DND-41 (cell line): ENCODE measurements at regions not wholly inside any gene's neighbourhood (a gene's known extent, or its start where the extent isn't known, plus 50 kb on each side); places are given as distances from the start of the nearest gene placed in this dataset.

Experiments
- ATAC-seq: fragments of 200-7000 bp; cut with Tn5 transposase; 3 replicates; pipeline ENCODE4 v1.9.1; 2021; ENCODE audit warnings: low read depth; ENCODE audit not compliant: insufficient read depth
- DNase-seq: peaks from one replicate; pipeline ENCODE4 v3.0.0-alpha.2; 2020
- H2AFZ ChIP-seq: 2 replicates; pipeline ENCODE4 v1.6.0; 2012; ENCODE audit warnings: low read depth, low read length
- H3K27ac ChIP-seq: 2 replicates; pipeline ENCODE4 v1.5.1; 2012; ENCODE audit warnings: low read length, inconsistent platforms
- H3K27me3 ChIP-seq: fragments of 200-600 bp; sonication (generic); 2 replicates; pipeline ENCODE4 v1.6.0; 2012; ENCODE audit warnings: low read length, mild to moderate bottlenecking, inconsistent platforms; ENCODE audit not compliant: insufficient read depth, poor library complexity
- H3K36me3 ChIP-seq: 2 replicates; pipeline ENCODE4 v1.5.1; 2012; ENCODE audit warnings: low read length, inconsistent platforms; ENCODE audit not compliant: insufficient read depth
- H3K4me1 ChIP-seq: 2 replicates; pipeline ENCODE4 v1.5.1; 2012; ENCODE audit warnings: mild to moderate bottlenecking, low read length; ENCODE audit not compliant: insufficient read depth
- H3K4me2 ChIP-seq: 2 replicates; pipeline ENCODE4 v1.6.0; 2012; ENCODE audit warnings: mild to moderate bottlenecking, moderate library complexity, low read length, inconsistent platforms; ENCODE audit not compliant: insufficient read depth
- H3K4me3 ChIP-seq, 2 experiments: fragments of 200-600 bp in 1 of 2; shearing (Covaris generic) in 1 of 2; 2 replicates each; pipeline ENCODE4 v1.5.1; 2012 to 2016; ENCODE audit warnings: inconsistent platforms in 2 of 2, low read length in 2 of 2, mild to moderate bottlenecking in 2 of 2, low read depth in 1 of 2, moderate library complexity in 1 of 2
- H3K79me2 ChIP-seq: 2 replicates; pipeline ENCODE4 v1.6.0; 2012; ENCODE audit warnings: low read length, inconsistent platforms; ENCODE audit not compliant: insufficient read depth
- H3K9ac ChIP-seq: 2 replicates; pipeline ENCODE4 v1.6.0; 2012; ENCODE audit warnings: low read depth, mild to moderate bottlenecking, inconsistent platforms, low read length, moderate library complexity
- H3K9me3 ChIP-seq: 2 replicates; pipeline ENCODE4 v1.5.1; 2012; ENCODE audit warnings: low read length, moderate library complexity, mild to moderate bottlenecking, inconsistent platforms; ENCODE audit not compliant: insufficient read depth, severe bottlenecking
- H4K20me1 ChIP-seq: 2 replicates; pipeline ENCODE4 v1.6.0; 2012; ENCODE audit warnings: low read length; ENCODE audit not compliant: insufficient read depth
- CTCF ChIP-seq: IDR thresholded peaks from 2 replicates; pipeline ENCODE4 v1.5.1; 2012; ENCODE audit warnings: borderline replicate concordance, low read length, moderate library complexity, mild to moderate bottlenecking; ENCODE audit not compliant: poor library complexity, severe bottlenecking; ENCODE audit errors: extremely low read depth
- EZH2 ChIP-seq: IDR thresholded peaks from 3 replicates; pipeline ENCODE4 v1.6.1; 2012; ENCODE audit warnings: borderline replicate concordance, low read depth, mild to moderate bottlenecking, moderate library complexity, low read length, inconsistent platforms; ENCODE audit not compliant: severe bottlenecking

GRCh38 chr13:80010286-80010831, 330.6 kb downstream of the SPRY2 start:
- H3K4me2 ChIP-seq: no peak overlapping the region
- H3K27me3 ChIP-seq: peaks cover 3% of the 10 kb centered on the region
- ATAC-seq: no peak
- H3K36me3 ChIP-seq: no peaks in the 10 kb centered on the region
- no peaks in the 10 kb centered on the region for H4K20me1 ChIP-seq
- H3K79me2 ChIP-seq: no peaks in the 10 kb centered on the region
- no peak for DNase-seq
- H3K27ac ChIP-seq: no peak overlapping the region
- H3K9me3 ChIP-seq: no peaks in the 10 kb centered on the region
- TF ChIP-seq EZH2 (no peak), CTCF (no peak)
- H3K9ac ChIP-seq: no peak overlapping the region
- H2AFZ ChIP-seq: no peak overlapping the region
- no peak overlapping the region for H3K4me3 ChIP-seq
- no peaks in the 10 kb centered on the region for H3K4me1 ChIP-seq

GRCh38 chr13:80009760-80010159, 331.2 kb downstream of the SPRY2 start:
- Histone ChIP-seq H3K36me3 (no peaks in the 10 kb centered on the region), H4K20me1 (no peaks in the 10 kb centered on the region), H3K27ac (no peak overlapping the region), H2AFZ (no peak overlapping the region), H3K4me3 (no peak overlapping the region), H3K79me2 (no peaks in the 10 kb centered on the region), H3K27me3 (peaks cover 3% of the 10 kb centered on the region), H3K9ac (no peak overlapping the region), H3K4me1 (no peaks in the 10 kb centered on the region), H3K4me2 (no peak overlapping the region), H3K9me3 (no peaks in the 10 kb centered on the region)
- TF ChIP-seq CTCF: no peak
- no peak for TF ChIP-seq EZH2
- no peak for ATAC-seq
- no peak for DNase-seq

- no peaks in the 10 kb centered on the region for H3K9me3 ChIP-seq
- no peak overlapping the region for H3K9ac ChIP-seq
- no peak for ATAC-seq
These were observed 334.0 kb downstream of the SPRY2 start for GRCh38 chr13:80006940-80007339.

More at GRCh38 chr13:80006940-80007339, 334.0 kb downstream of the SPRY2 start:
- Histone ChIP-seq H3K36me3 (no peaks in the 10 kb centered on the region), H3K79me2 (no peaks in the 10 kb centered on the region), H2AFZ (no peak overlapping the region), H3K27me3 (no peaks in the 10 kb centered on the region), H3K27ac (no peak overlapping the region), H4K20me1 (no peaks in the 10 kb centered on the region), H3K4me1 (no peaks in the 10 kb centered on the region), H3K4me3 (no peak overlapping the region), H3K4me2 (no peak overlapping the region)
- DNase-seq: no peak
- TF ChIP-seq EZH2 (no peak), CTCF (no peak)
